ENCODE measurements at regions not wholly inside any gene's neighbourhood (a gene's known extent, or its start where the extent isn't known, plus 50 kb on each side); places are given as distances from the start of the nearest gene placed in this dataset.

GRCh38 chr2:47236503-47237215, 60.3 kb upstream of the CALM2 start:
- H3K27ac ChIP-seq (ENCODE audit: low read length in 2 of 2): no peak overlapping the region
- H3K4me1 Mint-ChIP-seq: no peaks in the 10 kb centered on the region
- no peak overlapping the region for H2AFZ ChIP-seq (ENCODE audit: insufficient read depth, low read depth, low read length, poor library complexity, severe bottlenecking)
- no peak for TF ChIP-seq CTCF (IDR thresholded peaks at IDR 0.05)
- TF ChIP-seq EZH2 (IDR thresholded peaks at IDR 0.05; ENCODE audit: borderline replicate concordance, insufficient read depth, low read depth, low read length, poor library complexity, severe bottlenecking): no peak
- H3K4me1 ChIP-seq (ENCODE audit: control insufficient read depth in 2 of 2, insufficient read depth in 2 of 2, low read length in 2 of 2): no peaks in the 10 kb centered on the region
- H3K27me3 ChIP-seq (replicated peaks in 1 of 4; ENCODE audit: control extremely low read depth in 1 of 4, control insufficient read depth in 3 of 4, insufficient read depth in 4 of 4, low read length in 3 of 4): peaks cover 0 to 5% (median 0%) of the 10 kb centered on the region in 4 experiments
- no peak overlapping the region for H3K4me3 ChIP-seq (ENCODE audit: control extremely low read depth in 1 of 5, extremely low read depth in 1 of 5, insufficient read depth in 1 of 5, low read depth in 2 of 5, low read length in 4 of 5)
- H3K36me3 ChIP-seq (replicated peaks in 1 of 2; ENCODE audit: control extremely low read depth in 1 of 2, control insufficient read depth in 1 of 2, extremely low read depth in 1 of 2, insufficient read depth in 2 of 2, low read length in 1 of 2): no peaks in the 10 kb centered on the region
- POLR2A ChIA-PET: no interaction called here
- no peak overlapping the region for H3K4me3 Mint-ChIP-seq
- no peak for ATAC-seq (ENCODE audit: low read depth)
- peaks cover 12% of the 10 kb centered on the region for H3K27me3 Mint-ChIP-seq
- no peak overlapping the region for H3K4me2 ChIP-seq (replicated peaks; ENCODE audit: low read depth, low read length, poor library complexity, severe bottlenecking)
- no peak for DNase-seq
- H3K27ac Mint-ChIP-seq: no peak overlapping the region
- CTCF ChIA-PET: interaction anchor here (0.7 kb wide), 1 partner anchor 247 kb away, joined by 3 read pairs; no protein-coding TSS in a partner anchor
- no peaks in the 10 kb centered on the region for H3K79me2 ChIP-seq (ENCODE audit: control insufficient read depth, insufficient read depth, low read length)
- H3K9ac ChIP-seq (ENCODE audit: low read length): no peak overlapping the region
- intact Hi-C loops (cut with micrococcal nuclease): no loop called here
- H3K9me3 Mint-ChIP-seq (ENCODE audit: insufficient read depth): no peaks in the 10 kb centered on the region
- no peaks in the 10 kb centered on the region for H3K9me3 ChIP-seq (ENCODE audit: control extremely low read depth in 1 of 3, control insufficient read depth in 2 of 3, insufficient read depth in 1 of 3, low read length in 2 of 3)
- WGBS (ENCODE audit: insufficient coverage): 100% methylated on average over 1 of the region's 2 CpGs
- H4K20me1 ChIP-seq (ENCODE audit: control insufficient read depth, insufficient read depth, low read length, poor library complexity, severe bottlenecking): no peaks in the 10 kb centered on the region

- Histone ChIP-seq H3K9ac (ENCODE audit: low read length) (no peak overlapping the region), H3K9me3 (ENCODE audit: control extremely low read depth in 1 of 3, control insufficient read depth in 2 of 3, insufficient read depth in 1 of 3, low read length in 2 of 3) (no peaks in the 10 kb centered on the region), H3K27ac (ENCODE audit: low read length in 2 of 2) (no peak overlapping the region), H3K4me3 (ENCODE audit: control extremely low read depth in 1 of 5, extremely low read depth in 1 of 5, insufficient read depth in 1 of 5, low read depth in 2 of 5, low read length in 4 of 5) (no peak overlapping the region), H3K36me3 (replicated peaks in 1 of 2; ENCODE audit: control extremely low read depth in 1 of 2, control insufficient read depth in 1 of 2, extremely low read depth in 1 of 2, insufficient read depth in 2 of 2, low read length in 1 of 2) (no peaks in the 10 kb centered on the region), H4K20me1 (ENCODE audit: control insufficient read depth, insufficient read depth, low read length, poor library complexity, severe bottlenecking) (no peaks in the 10 kb centered on the region), H3K4me1 (ENCODE audit: control insufficient read depth in 2 of 2, insufficient read depth in 2 of 2, low read length in 2 of 2) (no peaks in the 10 kb centered on the region), H2AFZ (ENCODE audit: insufficient read depth, low read depth, low read length, poor library complexity, severe bottlenecking) (no peak overlapping the region), H3K79me2 (ENCODE audit: control insufficient read depth, insufficient read depth, low read length) (no peaks in the 10 kb centered on the region), H3K4me2 (replicated peaks; ENCODE audit: low read depth, low read length, poor library complexity, severe bottlenecking) (no peak overlapping the region), H3K27me3 (replicated peaks in 1 of 4; ENCODE audit: control extremely low read depth in 1 of 4, control insufficient read depth in 3 of 4, insufficient read depth in 4 of 4, low read length in 3 of 4) (peaks cover 0 to 5% (median 0%) of the 10 kb centered on the region in 4 experiments)
- DNase-seq: no peak
- H3K4me3 Mint-ChIP-seq: no peak overlapping the region
- TF ChIP-seq EZH2 (IDR thresholded peaks at IDR 0.05; ENCODE audit: borderline replicate concordance, insufficient read depth, low read depth, low read length, poor library complexity, severe bottlenecking) (no peak), CTCF (IDR thresholded peaks at IDR 0.05) (no peak)
- no peaks in the 10 kb centered on the region for H3K4me1 Mint-ChIP-seq
- no peaks in the 10 kb centered on the region for H3K9me3 Mint-ChIP-seq (ENCODE audit: insufficient read depth)
- CTCF ChIA-PET: no interaction called here
- H3K27me3 Mint-ChIP-seq: peaks cover 12% of the 10 kb centered on the region
- POLR2A ChIA-PET: no interaction called here
- no peak for ATAC-seq (ENCODE audit: low read depth)
- H3K27ac Mint-ChIP-seq: no peak overlapping the region
- 100% methylated on average over 1 of the region's 2 CpGs for WGBS (ENCODE audit: insufficient coverage)
- intact Hi-C loops (cut with micrococcal nuclease): no loop called here
Observed at GRCh38 chr2:47235132-47235531, 58.8 kb upstream of the CALM2 start.
